ENCODE measurements at regions not wholly inside any gene's neighbourhood (a gene's known extent, or its start where the extent isn't known, plus 50 kb on each side); places are given as distances from the start of the nearest gene placed in this dataset.

DNA sequence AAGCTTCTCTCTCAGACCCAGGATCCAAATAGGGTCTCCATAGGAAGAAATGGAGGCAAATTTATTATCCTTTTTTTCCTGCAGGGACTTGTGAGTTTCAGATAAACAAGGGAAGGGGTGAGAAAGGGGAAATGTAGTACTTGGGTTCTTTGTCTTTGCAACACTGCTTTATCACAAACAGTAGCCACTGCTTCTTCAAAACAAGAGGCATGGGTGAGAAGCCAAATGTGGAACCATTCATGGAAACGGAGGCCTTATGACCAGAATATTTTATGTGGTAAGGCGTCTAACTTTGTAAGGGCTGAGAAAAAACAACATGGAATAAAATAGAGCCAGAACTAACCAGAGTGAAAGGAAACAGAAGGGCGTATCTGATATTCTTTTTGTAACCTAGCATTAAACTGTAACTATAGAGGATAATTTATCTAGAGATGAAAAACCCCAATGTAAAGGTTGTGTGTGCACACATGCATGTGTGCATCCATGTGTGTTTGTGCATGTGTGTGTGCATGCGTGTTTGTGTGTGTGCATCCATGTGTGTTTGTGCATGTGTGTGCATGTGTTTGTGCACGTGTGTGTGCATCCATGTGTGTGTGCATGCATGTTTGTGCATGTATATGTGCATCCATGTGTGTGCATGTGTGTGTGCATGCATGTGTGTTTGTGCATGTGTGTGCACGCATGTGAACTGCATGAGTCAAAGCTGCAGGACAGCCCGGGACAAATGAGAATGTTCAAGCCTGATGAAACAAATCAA is 143.3 kb upstream of the SMLR1 start:
- no peak for TF ChIP-seq CTCF (IDR thresholded peaks at IDR 0.05; ENCODE audit: control insufficient read depth, insufficient read depth, low read depth, low read length, missing control alignments)
- no peak overlapping the region for H3K4me3 ChIP-seq (ENCODE audit: control insufficient read depth, low read depth, low read length)
- DNase-seq (ENCODE audit: low read depth) = no peak

GRCh38 chr6:130692659-130693058 is 134.5 kb upstream of the SMLR1 start:
- no peak overlapping the region for H3K4me3 ChIP-seq (ENCODE audit: control insufficient read depth, low read depth, low read length)
- no peak for DNase-seq (ENCODE audit: low read depth)
- TF ChIP-seq CTCF (IDR thresholded peaks at IDR 0.05; ENCODE audit: control insufficient read depth, insufficient read depth, low read depth, low read length, missing control alignments) = no peak

DNA sequence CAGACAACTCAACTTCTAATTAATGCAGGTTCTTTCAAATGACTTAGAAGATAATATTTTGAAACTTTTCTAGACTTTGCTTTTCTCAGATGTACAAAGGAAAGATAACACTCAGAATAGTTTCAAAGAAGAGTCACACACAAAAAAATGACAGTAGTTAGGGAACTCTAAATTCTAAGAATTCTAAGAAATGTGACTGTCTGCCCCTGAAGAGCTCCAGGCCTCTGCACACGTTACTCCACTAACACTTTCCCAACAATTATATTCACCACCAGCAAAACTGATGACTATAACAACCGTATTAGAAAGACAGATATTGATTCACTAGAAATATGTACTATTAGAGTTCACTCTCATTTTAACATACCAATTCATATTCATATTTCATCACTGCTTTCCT is 133.3 kb upstream of the SMLR1 start:
- DNase-seq (ENCODE audit: low read depth) = no peak
- H3K4me3 ChIP-seq (ENCODE audit: control insufficient read depth, low read depth, low read length) = no peak overlapping the region
- no peak for TF ChIP-seq CTCF (IDR thresholded peaks at IDR 0.05; ENCODE audit: control insufficient read depth, insufficient read depth, low read depth, low read length, missing control alignments)

GRCh38 chr6:130694606-130695005 is 132.6 kb upstream of the SMLR1 start:
- no peak for DNase-seq (ENCODE audit: low read depth)
- TF ChIP-seq CTCF (IDR thresholded peaks at IDR 0.05; ENCODE audit: control insufficient read depth, insufficient read depth, low read depth, low read length, missing control alignments) = no peak
- no peak overlapping the region for H3K4me3 ChIP-seq (ENCODE audit: control insufficient read depth, low read depth, low read length)

DNA sequence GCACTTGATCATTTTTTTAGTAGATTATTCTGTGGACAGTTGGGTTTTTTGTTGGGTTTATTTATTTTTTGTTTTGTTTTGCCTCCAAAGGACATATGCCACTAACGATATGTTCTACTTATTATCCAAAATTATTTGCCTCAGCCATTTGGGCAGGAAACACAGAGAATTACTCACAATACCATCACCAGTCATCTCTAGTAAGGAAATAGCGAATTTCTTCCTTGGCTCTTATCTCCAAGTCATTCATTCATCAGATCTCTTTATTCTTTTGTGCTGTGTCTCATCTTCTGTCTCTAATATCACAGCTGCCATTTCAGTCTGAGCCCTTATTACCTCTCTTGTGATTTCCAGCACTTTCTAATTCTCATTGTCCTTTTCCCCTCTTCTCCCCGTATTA is 130.4 kb upstream of the SMLR1 start:
- TF ChIP-seq CTCF (IDR thresholded peaks at IDR 0.05; ENCODE audit: control insufficient read depth, insufficient read depth, low read depth, low read length, missing control alignments) = no peak
- DNase-seq (ENCODE audit: low read depth) = no peak
- no peak overlapping the region for H3K4me3 ChIP-seq (ENCODE audit: control insufficient read depth, low read depth, low read length)

DNA sequence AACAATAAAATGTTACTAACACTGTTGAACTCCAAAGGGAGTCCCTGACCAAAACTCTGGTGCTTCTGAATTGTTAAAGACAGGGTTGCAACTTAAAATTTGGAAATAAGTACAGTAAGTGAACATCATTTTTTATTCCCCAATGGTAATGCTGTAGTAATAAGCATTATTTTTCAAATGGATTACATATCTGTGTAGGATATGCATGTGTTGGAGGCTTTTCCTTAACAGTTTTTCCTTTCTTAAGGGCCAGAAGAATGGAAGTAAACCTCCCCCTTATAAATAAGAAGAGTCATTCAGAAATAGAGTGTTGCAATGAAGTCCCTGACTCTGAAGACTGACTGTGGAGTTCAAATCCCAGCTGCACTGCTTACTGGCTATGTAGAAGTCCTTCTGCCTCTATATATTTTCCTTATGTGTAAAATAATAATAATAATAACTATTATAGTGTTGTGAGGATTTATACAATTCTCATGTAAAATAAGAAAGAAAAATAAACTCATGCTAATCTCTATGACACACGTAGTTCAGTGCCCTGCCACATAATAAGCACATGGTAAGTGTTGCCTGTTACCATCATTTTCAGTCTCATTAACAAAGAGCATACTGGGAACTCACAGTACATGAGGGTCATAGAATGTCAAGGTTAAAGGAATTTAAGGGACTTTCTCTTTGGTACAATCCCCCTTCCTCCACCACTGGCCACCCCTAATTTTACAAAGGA is 129.8 kb upstream of the SMLR1 start:
- TF ChIP-seq CTCF (IDR thresholded peaks at IDR 0.05; ENCODE audit: control insufficient read depth, insufficient read depth, low read depth, low read length, missing control alignments) = no peak
- no peak for DNase-seq (ENCODE audit: low read depth)
- no peak overlapping the region for H3K4me3 ChIP-seq (ENCODE audit: control insufficient read depth, low read depth, low read length)

Measured in AG09309 (cell line).